HEK293 (cell line): ENCODE measurements at regions not wholly inside any gene's neighbourhood (a gene's known extent, or its start where the extent isn't known, plus 50 kb on each side); places are given as distances from the start of the nearest gene placed in this dataset.

Experiments used
- CTCF ChIA-PET: fragments of 350-600 bp; formaldehyde crosslinking; extraction: SDS; loops from one replicate; lab custom pipeline; 2021; ENCODE audit warnings: antibody characterized with exemption; lab: Yijun Ruan, JAX
- POLR2A ChIA-PET: fragments of 300-600 bp; formaldehyde crosslinking; extraction: SDS; loops from one replicate; lab custom pipeline; 2020; ENCODE audit warnings: antibody characterized with exemption, inconsistent platforms; lab: Yijun Ruan, JAX
- H3K27ac ChIP-seq: fragments of 200-500 bp; sonication (Bioruptor generic); 2 replicates; pipeline ENCODE4 v1.5.1; 2014; ENCODE audit warnings: low read depth, low read length, control low read depth, inconsistent platforms; ENCODE audit errors: extremely low read depth
- H3K36me3 ChIP-seq, 2 experiments: fragments of 200-500 bp in 1 of 2; sonication (Bioruptor generic) in 1 of 2; 1 replicate in 1 of 2; 2 replicates in 1 of 2; pipeline ENCODE4 v1.5.1; 2014 to 2017; ENCODE audit warnings: inconsistent platforms in 2 of 2, low read length in 2 of 2; ENCODE audit not compliant: control insufficient read depth in 2 of 2, insufficient read depth in 1 of 2
- H3K4me1 ChIP-seq: fragments of 200-500 bp; sonication (Bioruptor generic); 2 replicates; pipeline ENCODE4 v1.5.1; 2014; ENCODE audit warnings: mild to moderate bottlenecking, low read length, inconsistent platforms; ENCODE audit not compliant: control insufficient read depth, insufficient read depth
- H3K4me3 ChIP-seq: 2 replicates; pipeline ENCODE4 v1.5.1; 2011; ENCODE audit warnings: low read depth, mild to moderate bottlenecking, control low read depth, low read length, moderate library complexity
- H3K9me3 ChIP-seq: fragments of 200-500 bp; sonication (Bioruptor generic); 2 replicates; pipeline ENCODE4 v1.5.1; 2014; ENCODE audit warnings: low read depth, low read length, inconsistent platforms; ENCODE audit not compliant: control insufficient read depth, insufficient read depth
- CTCF ChIP-seq: fragments of 450-650 bp; formaldehyde crosslinking; IDR thresholded peaks from 2 replicates; pipeline ENCODE4 v1.5.1; 2016; ENCODE audit warnings: missing biosample characterization, missing genetic modification characterization
- EGR2 ChIP-seq: fragments of 450-650 bp; formaldehyde crosslinking; IDR thresholded peaks from 2 replicates; pipeline ENCODE4 v1.5.1; 2016; ENCODE audit warnings: low read depth, missing biosample characterization, missing genetic modification characterization
- MZF1 ChIP-seq: fragments of 450-650 bp; formaldehyde crosslinking; IDR thresholded peaks from 2 replicates; pipeline ENCODE4 v1.5.1; 2017; ENCODE audit warnings: missing biosample characterization, missing genetic modification characterization, borderline replicate concordance
- WT1 ChIP-seq: fragments of 450-650 bp; formaldehyde crosslinking; IDR thresholded peaks from 2 replicates; pipeline ENCODE4 v1.5.1; 2016; ENCODE audit warnings: missing biosample characterization, missing genetic modification characterization
- ZNF10 ChIP-seq: fragments of 450-650 bp; formaldehyde crosslinking; IDR thresholded peaks from 2 replicates; pipeline ENCODE4 v1.5.1; 2017; ENCODE audit warnings: missing biosample characterization, missing genetic modification characterization
- ZNF266 ChIP-seq: fragments of 450-650 bp; formaldehyde crosslinking; IDR thresholded peaks from 2 replicates; pipeline ENCODE4 v1.5.1; 2016; ENCODE audit warnings: missing biosample characterization, missing genetic modification characterization, low read depth
- ZNF311 ChIP-seq: fragments of 450-650 bp; formaldehyde crosslinking; IDR thresholded peaks from 2 replicates; pipeline ENCODE4 v1.5.1; 2017; ENCODE audit warnings: missing biosample characterization, missing genetic modification characterization, borderline replicate concordance
- ZNF354C ChIP-seq: fragments of 450-650 bp; formaldehyde crosslinking; IDR thresholded peaks from 2 replicates; pipeline ENCODE4 v1.5.1; 2016; ENCODE audit warnings: missing biosample characterization, missing genetic modification characterization, low read depth, borderline replicate concordance
- ZNF404 ChIP-seq: fragments of 450-650 bp; formaldehyde crosslinking; IDR thresholded peaks from 2 replicates; pipeline ENCODE4 v1.5.1; 2017; ENCODE audit warnings: missing biosample characterization, missing genetic modification characterization
- ZNF48 ChIP-seq: fragments of 450-650 bp; formaldehyde crosslinking; IDR thresholded peaks from 2 replicates; pipeline ENCODE4 v1.5.1; 2016; ENCODE audit warnings: missing biosample characterization, missing genetic modification characterization
- ZNF544 ChIP-seq: fragments of 450-650 bp; formaldehyde crosslinking; IDR thresholded peaks from 2 replicates; pipeline ENCODE4 v1.5.0; 2017; ENCODE audit warnings: missing biosample characterization, missing genetic modification characterization
- ZNF548 ChIP-seq: fragments of 450-650 bp; formaldehyde crosslinking; IDR thresholded peaks from 2 replicates; pipeline ENCODE4 v1.5.1; 2016; ENCODE audit warnings: missing biosample characterization, missing genetic modification characterization
- ZNF555 ChIP-seq: fragments of 450-650 bp; formaldehyde crosslinking; conservative IDR thresholded peaks from 2 replicates; pipeline ENCODE4 v1.5.1; 2017; ENCODE audit warnings: missing biosample characterization, mild to moderate bottlenecking, missing genetic modification characterization, inconsistent platforms
- ZNF558 ChIP-seq: fragments of 450-650 bp; formaldehyde crosslinking; IDR thresholded peaks from 2 replicates; pipeline ENCODE4 v1.5.1; 2016; ENCODE audit warnings: missing biosample characterization, missing genetic modification characterization
- ZNF571 ChIP-seq: fragments of 450-650 bp; formaldehyde crosslinking; IDR thresholded peaks from 2 replicates; pipeline ENCODE4 v1.5.0; 2017; ENCODE audit warnings: missing biosample characterization, missing genetic modification characterization
- ZNF580 ChIP-seq: fragments of 450-650 bp; formaldehyde crosslinking; IDR thresholded peaks from 2 replicates; pipeline ENCODE4 v1.5.1; 2016; ENCODE audit warnings: missing biosample characterization, missing genetic modification characterization
- ZNF596 ChIP-seq: fragments of 450-650 bp; IDR thresholded peaks from 2 replicates; pipeline ENCODE4 v1.5.0; 2018; ENCODE audit warnings: missing biosample characterization, mild to moderate bottlenecking, missing genetic modification characterization, moderate library complexity
- ZNF610 ChIP-seq: fragments of 450-650 bp; formaldehyde crosslinking; IDR thresholded peaks from 2 replicates; pipeline ENCODE4 v1.5.1; 2016; ENCODE audit warnings: missing biosample characterization, missing genetic modification characterization, borderline replicate concordance
- ZNF629 ChIP-seq: fragments of 450-650 bp; formaldehyde crosslinking; IDR thresholded peaks from 2 replicates; pipeline ENCODE4 v1.5.1; 2017; ENCODE audit warnings: missing biosample characterization, missing genetic modification characterization
- ZNF677 ChIP-seq: fragments of 450-650 bp; IDR thresholded peaks from 2 replicates; pipeline ENCODE4 v1.5.0; 2018; ENCODE audit warnings: missing biosample characterization, mild to moderate bottlenecking, missing genetic modification characterization, moderate library complexity
- ZNF707 ChIP-seq: fragments of 450-650 bp; formaldehyde crosslinking; IDR thresholded peaks from 2 replicates; pipeline ENCODE4 v1.5.1; 2016; ENCODE audit warnings: missing biosample characterization, missing genetic modification characterization
- TF ChIP-seq, protein P1 (sequence below): fragments of 450-650 bp; IDR thresholded peaks from 2 replicates; pipeline ENCODE4 v1.5.1; 2018; ENCODE audit warnings: missing biosample characterization, mild to moderate bottlenecking, missing genetic modification characterization
- TF ChIP-seq, protein P2 (sequence below): fragments of 450-650 bp; formaldehyde crosslinking; IDR thresholded peaks from 2 replicates; pipeline ENCODE4 v1.5.1; 2016; ENCODE audit warnings: missing biosample characterization, missing genetic modification characterization
- TF ChIP-seq, protein P3 (sequence below): fragments of 450-650 bp; formaldehyde crosslinking; IDR thresholded peaks from 2 replicates; pipeline ENCODE4 v1.5.1; 2016; ENCODE audit warnings: missing biosample characterization, missing genetic modification characterization, borderline replicate concordance

GRCh38 chr3:55412545-55412944 lies 74.6 kb downstream of the WNT5A start (continued):
- TF ChIP-seq CTCF (tag by site-specific recombination) (no peak), ZNF707 (tag by site-specific recombination) (no peak), ZNF610 (tag by site-specific recombination) (no peak)
- TF ChIP-seq, protein P1, sequence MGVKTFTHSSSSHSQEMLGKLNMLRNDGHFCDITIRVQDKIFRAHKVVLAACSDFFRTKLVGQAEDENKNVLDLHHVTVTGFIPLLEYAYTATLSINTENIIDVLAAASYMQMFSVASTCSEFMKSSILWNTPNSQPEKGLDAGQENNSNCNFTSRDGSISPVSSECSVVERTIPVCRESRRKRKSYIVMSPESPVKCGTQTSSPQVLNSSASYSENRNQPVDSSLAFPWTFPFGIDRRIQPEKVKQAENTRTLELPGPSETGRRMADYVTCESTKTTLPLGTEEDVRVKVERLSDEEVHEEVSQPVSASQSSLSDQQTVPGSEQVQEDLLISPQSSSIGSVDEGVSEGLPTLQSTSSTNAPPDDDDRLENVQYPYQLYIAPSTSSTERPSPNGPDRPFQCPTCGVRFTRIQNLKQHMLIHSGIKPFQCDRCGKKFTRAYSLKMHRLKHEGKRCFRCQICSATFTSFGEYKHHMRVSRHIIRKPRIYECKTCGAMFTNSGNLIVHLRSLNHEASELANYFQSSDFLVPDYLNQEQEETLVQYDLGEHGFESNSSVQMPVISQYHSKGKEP: no peak

- no peaks in the 10 kb centered on the region for H3K4me1 ChIP-seq
- no peaks in the 10 kb centered on the region for H3K36me3 ChIP-seq
- ChIA-PET POLR2A (no interaction called here), CTCF (no interaction called here)
- no peak overlapping the region for H3K27ac ChIP-seq
- no peaks in the 10 kb centered on the region for H3K9me3 ChIP-seq
- no peak overlapping the region for H3K4me3 ChIP-seq
- TF ChIP-seq ZNF10 (tag by site-specific recombination) (no peak), ZNF629 (no peak), ZNF544 (tag by site-specific recombination) (no peak), ZNF677 (no peak), ZNF571 (no peak), ZNF596 (tag by site-specific recombination) (no peak), WT1 (tag by site-specific recombination) (no peak), ZNF555 (tag by site-specific recombination) (no peak), ZNF404 (tag by site-specific recombination) (no peak), ZNF266 (tag by site-specific recombination) (no peak), EGR2 (tag by site-specific recombination) (no peak), ZNF548 (tag by site-specific recombination) (no peak), ZNF354C (tag by site-specific recombination) (no peak), ZNF580 (tag by site-specific recombination) (no peak), ZNF48 (tag by site-specific recombination) (no peak), MZF1 (tag by site-specific recombination) (no peak), ZNF311 (tag by site-specific recombination) (no peak), ZNF558 (tag by site-specific recombination) (no peak)
- TF ChIP-seq, protein P2, sequence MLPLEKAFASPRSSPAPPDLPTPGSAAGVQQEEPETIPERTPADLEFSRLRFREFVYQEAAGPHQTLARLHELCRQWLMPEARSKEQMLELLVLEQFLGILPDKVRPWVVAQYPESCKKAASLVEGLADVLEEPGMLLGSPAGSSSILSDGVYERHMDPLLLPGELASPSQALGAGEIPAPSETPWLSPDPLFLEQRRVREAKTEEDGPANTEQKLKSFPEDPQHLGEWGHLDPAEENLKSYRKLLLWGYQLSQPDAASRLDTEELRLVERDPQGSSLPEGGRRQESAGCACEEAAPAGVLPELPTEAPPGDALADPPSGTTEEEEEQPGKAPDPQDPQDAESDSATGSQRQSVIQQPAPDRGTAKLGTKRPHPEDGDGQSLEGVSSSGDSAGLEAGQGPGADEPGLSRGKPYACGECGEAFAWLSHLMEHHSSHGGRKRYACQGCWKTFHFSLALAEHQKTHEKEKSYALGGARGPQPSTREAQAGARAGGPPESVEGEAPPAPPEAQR (tag by site-specific recombination): no peak
- TF ChIP-seq, protein P3, sequence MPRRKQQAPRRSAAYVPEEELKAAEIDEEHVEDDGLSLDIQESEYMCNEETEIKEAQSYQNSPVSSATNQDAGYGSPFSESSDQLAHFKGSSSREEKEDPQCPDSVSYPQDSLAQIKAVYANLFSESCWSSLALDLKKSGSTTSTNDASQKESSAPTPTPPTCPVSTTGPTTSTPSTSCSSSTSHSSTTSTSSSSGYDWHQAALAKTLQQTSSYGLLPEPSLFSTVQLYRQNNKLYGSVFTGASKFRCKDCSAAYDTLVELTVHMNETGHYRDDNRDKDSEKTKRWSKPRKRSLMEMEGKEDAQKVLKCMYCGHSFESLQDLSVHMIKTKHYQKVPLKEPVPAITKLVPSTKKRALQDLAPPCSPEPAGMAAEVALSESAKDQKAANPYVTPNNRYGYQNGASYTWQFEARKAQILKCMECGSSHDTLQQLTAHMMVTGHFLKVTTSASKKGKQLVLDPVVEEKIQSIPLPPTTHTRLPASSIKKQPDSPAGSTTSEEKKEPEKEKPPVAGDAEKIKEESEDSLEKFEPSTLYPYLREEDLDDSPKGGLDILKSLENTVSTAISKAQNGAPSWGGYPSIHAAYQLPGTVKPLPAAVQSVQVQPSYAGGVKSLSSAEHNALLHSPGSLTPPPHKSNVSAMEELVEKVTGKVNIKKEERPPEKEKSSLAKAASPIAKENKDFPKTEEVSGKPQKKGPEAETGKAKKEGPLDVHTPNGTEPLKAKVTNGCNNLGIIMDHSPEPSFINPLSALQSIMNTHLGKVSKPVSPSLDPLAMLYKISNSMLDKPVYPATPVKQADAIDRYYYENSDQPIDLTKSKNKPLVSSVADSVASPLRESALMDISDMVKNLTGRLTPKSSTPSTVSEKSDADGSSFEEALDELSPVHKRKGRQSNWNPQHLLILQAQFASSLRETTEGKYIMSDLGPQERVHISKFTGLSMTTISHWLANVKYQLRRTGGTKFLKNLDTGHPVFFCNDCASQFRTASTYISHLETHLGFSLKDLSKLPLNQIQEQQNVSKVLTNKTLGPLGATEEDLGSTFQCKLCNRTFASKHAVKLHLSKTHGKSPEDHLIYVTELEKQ (tag by site-specific recombination): no peak
These were observed 77.3 kb downstream of the WNT5A start for GRCh38 chr3:55409806-55410205.
